NCI-H2107 treated with DMSO at 0.1 percent for 48 hours (cell line): ENCODE measurements at regions not wholly inside any gene's neighbourhood (a gene's known extent, or its start where the extent isn't known, plus 50 kb on each side); places are given as distances from the start of the nearest gene placed in this dataset.

Experiments
- DNase-seq: peaks from one replicate; lab custom pipeline; 2025; ENCODE audit not compliant: unreplicated experiment; lab: John Stamatoyannopoulos, UW

DNA sequence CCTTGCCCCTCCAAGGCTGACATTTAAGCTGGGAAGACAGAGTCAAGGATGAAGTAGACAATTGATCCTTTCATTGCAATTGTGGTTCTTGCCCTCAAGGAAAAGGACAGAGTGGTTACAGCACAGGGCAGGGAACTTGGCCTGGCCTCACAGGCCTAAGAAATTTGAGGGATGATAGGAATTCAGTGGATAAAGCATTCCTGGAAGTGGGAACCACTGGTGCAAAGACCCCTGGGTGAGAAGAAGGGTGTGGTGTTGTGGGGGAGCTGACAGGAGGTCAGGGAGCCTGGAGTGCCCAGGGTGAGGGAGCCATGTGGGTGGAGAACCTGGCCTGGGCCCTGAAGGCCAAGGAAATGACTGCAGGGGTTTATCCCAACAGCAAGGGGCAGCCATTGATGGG is 287.4 kb downstream of the UACA start:
- DNase-seq: no peak

GRCh38 chr15:70475407-70475781 is 288.0 kb downstream of the UACA start:
- DNase-seq: no peak

DNA sequence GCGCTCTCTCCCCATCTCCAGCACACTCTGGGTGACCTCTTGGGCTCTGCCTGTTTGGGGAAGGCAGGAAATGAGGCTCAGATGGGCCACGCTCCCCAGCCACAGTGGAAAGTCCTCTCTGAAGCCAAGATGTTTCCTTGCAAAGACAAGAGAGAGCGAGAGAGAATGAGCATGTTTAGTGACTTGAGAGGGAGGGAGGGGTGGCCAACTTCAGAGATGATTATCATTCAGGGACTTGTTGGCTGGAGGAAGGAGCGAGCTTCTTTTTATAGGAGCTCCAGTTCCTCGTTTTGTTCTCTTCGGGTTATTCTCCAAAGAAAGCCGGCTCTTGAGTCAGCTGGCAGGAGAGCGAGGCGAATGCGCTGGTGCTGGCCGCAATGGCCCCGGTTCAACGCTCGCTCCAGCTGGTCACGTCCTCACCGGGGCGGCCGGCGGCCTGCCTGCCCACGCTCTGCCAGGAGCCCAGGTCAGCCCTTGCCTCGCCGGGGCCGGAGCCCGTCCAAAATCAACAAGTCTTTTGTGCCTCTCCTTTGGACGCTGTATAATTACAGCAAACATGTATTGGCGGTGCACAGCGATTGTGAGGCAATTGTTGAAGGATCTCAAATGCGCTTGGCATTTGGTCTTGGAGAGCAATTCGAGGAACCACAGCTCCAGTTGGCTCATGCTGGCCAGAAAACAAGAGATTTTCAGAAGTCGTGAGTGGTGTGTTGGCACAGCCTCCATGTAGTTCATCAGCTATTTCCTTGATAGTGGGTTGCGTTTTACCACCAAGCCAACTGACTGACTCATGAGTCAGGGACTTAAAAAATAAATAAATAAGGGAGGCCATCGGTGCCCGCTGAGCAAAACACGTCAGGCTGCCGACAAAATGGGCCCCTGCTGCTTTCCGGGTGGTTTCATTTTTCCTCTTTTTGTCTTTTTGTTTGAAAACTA is 288.6 kb downstream of the UACA start:
- DNase-seq: no peak

DNA sequence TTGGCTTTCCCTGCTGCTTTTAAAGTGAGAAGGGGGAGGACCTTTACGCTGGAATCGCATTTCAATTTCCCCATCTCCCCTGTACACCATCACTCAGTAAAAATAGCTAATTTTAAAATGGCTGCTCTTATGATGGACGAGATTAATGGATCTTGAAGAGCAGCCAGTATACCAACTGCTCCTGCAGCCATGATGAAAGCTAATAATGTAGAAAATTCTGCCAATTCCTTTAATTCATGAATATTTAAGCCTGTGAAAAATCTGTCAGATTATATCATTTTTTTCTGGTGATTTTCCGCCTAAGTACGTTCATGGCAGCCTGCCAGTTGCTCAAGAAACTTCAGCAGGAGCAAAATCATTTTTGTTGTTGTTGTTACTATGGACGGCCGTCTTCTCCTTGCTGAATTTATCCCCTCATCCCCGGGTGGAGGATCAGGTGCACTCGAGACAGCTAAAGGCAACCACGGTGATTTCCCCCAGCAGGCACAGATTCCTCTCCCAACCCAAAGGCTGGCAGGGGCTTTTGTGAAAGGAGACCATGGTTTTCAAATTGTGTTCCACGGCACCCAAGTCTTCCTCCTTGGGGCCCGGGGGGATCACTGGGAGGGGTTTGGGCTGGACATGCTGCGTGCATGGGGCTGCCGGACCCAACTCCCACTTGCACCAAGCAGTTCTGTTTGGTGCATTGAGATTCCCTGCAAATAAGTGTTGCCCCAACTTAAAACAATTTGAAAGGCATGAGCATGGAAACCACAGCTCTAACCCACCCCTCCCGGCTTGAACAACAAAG is 289.6 kb downstream of the UACA start:
- DNase-seq: no peak

GRCh38 chr15:70471517-70471916 is 291.8 kb downstream of the UACA start:
- DNase-seq: no peak

DNA sequence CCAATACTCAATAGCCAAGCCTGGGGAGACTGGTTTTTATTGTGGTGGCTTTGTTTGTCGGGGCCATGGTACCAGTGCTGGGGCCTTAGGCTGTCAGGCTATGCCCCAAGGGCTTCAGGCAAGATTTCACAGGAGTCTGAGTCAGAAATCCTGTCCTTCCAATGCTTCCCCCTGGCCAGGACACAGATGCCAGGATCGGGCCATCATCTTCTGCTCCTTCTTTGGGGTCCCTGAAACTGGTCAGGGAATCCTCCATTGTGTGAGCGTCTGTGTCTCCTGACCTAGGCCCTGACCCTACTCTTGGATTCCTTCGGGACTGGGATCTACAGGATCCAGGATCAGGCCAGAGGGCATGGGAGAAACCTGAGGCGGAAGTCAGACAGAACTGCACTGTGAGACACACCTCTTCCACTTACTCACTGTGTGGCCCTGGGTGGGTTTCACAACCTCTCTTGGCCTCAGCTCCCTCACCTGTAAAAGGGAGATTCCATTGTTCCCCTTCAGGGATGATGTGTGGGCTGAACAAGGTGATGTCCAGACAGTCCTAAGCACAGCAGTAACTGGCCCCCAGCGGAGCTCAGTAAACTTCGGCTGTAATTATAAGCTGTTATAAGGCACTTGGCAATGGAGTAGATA is 292.7 kb downstream of the UACA start:
- DNase-seq: no peak

- no peak for DNase-seq
Observed at GRCh38 chr15:70469651-70470555, 293.5 kb downstream of the UACA start.

- DNase-seq: no peak
Observed at GRCh38 chr15:70469182-70469581, 294.2 kb downstream of the UACA start.

- peak; percentile 43 for DNase-seq
Observed at GRCh38 chr15:70466895-70467529, 296.3 kb downstream of the UACA start.

DNA sequence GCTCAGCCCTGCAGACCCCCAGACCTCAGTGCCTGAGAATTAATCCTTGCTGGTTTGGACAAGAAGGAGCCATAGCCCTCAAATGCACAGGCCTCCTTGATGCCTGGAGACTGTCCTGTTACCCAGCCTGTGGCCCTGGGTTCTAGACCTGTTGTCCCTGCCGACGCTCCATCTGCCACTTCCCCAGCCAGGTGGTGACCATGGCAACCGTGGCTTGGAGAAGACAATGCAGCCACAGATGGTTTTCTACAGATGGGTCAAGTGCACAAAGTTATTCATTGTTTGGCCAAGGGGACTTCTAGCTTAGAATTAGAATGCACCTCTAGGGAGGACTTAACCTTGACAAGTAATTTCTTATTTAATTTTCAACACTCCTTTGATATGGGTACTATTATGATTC is 297.1 kb downstream of the UACA start:
- DNase-seq: peak; percentile 14

DNA sequence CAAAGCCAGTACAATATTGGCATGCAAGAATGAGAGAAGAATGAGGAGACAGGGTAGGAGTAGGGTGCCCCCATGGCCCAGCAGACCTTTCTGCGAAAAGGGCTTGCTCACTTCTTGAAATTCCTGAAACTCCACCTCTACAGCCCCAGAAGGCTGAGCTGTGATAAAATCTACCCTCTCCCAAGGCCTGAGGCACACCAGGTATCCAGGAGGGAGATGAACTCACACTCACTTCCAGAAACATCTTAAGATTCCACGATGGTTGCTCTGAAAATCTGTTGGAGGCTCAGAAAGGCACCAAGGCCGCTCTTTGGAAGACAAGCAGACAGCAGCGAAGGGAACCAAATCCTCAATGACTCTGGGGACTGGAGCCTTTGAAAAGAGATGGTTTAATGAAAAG is 297.5 kb downstream of the UACA start:
- DNase-seq: no peak

GRCh38 chr15:70463453-70463834 is 299.9 kb downstream of the UACA start:
- DNase-seq: no peak

DNA sequence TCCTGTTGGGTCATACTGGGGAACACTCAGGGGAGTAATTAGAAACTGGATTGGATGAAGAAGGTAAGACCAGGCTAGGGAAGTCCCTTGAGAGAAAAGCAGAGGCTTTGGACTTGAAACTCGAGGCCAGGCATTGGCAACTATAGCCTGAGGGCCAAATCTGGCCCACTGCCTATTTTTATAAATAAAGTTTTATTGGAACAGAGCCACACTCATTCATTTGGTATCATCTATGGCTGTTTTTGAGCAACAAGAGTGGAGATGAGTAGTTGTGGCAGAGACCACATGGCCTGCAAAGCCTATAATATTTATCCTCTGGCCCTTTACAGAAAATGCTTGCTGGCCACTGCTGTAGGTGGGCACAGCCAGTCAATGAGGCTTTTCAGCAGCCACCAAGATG is 301.4 kb downstream of the UACA start:
- DNase-seq: no peak

GRCh38 chr15:70461017-70461416 is 302.3 kb downstream of the UACA start:
- no peak for DNase-seq

DNA sequence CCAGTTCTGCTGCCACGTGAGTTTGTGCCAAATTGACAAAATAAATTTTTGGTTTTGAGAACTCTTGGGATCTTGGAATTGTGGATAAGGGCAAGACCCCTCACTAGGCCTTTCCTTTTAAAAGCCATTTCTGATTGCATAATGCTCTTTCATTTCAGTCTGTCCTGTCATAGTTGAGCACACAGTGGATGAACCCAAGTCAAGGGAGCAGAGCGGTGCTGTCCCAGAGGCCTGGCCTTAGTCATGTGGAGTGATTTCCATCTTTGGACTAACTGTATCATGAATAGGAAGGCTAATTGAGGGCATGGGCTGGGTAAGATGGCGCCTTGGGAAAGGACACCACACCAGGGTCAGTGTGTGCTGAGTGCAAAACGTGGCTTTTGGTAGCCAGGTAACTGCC is 304.0 kb downstream of the UACA start:
- DNase-seq: no peak

DNA sequence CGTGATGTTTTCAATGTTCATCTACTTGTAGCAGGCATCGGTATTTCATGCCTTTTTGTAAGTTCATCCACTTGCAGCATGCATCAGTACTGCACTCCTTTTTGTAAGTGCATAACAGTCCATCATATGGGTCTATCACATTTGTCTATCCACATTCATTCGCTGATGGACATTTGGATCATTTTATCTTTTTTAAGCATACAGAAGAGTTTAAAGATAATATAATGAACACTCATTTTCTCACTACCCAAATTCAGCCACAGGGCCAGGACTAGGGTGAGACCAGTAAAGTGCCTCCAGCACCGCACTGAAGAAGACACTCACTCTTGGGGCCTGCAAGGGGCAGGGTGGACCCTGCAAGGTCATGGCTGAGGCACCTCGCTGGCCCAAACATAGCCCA is 309.6 kb downstream of the UACA start:
- DNase-seq: no peak

DNA sequence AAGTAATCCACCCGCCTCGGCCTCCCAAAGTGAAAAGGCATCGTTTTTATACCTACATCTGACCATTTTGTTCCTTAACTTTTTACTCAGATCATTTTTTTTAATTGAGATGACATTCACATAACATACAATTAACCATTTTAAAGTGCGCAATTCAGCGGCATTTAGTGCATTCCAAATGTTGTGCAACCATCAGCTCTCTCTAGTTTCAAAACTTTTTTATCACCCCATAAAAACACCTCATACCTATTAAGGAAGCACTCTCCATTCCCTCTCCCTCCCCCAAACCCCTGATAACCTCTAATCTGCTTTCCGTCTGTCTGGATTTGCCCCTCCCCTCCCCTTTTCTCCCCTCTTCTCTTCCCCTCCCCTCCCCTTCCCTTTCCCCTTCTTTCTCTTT is 310.1 kb downstream of the UACA start:
- no peak for DNase-seq

DNA sequence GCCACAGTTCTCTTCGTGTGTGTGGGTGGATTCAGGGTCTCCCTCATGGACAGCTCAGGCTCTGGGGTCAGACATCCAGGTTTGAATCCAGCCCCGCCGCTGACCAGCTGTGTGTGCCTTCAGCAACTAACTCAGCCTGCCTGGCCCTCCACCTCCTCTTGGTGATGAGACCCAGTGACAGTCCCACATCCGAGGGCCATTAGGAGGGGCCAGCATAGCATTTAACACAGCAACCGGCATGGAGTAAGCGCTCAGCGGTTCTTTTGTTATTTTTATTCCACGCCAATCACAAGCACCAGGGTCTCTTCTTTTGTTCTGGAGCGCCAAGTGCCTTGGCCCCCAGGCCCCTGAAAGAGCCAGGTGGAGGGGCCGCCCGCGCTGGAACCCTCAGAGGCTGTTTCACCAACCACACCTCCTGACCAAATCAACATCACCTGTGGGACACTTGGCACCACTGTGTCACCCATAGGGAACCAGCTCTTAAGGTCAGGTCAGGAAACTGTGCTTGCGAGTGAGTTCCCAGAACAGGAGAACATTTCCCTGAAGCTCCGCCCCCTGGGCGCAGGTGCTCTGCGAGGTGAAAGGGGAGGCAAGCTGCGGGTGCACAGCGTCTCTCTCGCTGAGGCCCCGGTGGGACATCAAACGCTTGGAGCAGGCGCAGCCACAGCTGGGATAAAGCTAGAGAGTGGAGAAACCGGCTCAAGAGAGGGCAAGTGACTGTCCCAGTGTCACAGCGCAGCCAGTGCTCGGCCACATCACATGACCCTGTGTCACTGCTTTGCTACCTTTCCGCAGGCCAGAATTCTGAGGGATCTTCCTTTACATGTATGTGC is 311.3 kb downstream of the UACA start:
- DNase-seq: peak; percentile 45

- DNase-seq: no peak
Observed at GRCh38 chr15:70450142-70450443, 313.3 kb downstream of the UACA start.
